ENCODE measurements at regions not wholly inside any gene's neighbourhood (a gene's known extent, or its start where the extent isn't known, plus 50 kb on each side); places are given as distances from the start of the nearest gene placed in this dataset.
"Not testable (repeated sequence)": the region's sequence is repeated elsewhere in the genome, so short reads cannot be mapped to it uniquely, and the experiment has no call there.

DNA sequence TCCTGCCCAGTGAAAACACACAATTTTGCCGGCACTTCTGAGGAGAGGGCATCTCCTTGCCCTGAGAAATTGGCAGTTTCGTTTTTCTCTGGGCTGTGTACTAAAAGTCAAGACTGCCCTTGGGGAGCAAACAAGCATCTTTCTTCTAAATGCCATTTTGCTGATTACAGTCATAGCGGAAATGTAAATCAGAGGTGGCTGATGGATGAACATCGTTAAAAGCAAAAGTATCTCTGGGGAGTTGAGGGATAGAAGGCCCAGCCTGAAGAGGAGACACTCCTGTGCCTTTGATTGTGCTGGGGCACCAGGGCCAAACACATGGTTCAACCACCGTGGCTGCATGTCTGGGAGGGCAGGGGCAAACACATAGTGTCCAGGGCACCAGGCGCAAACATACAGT is 49.8 kb downstream of the ABCC12 start:
- DNase-seq (ENCODE audit: low read depth), result no peak

DNA sequence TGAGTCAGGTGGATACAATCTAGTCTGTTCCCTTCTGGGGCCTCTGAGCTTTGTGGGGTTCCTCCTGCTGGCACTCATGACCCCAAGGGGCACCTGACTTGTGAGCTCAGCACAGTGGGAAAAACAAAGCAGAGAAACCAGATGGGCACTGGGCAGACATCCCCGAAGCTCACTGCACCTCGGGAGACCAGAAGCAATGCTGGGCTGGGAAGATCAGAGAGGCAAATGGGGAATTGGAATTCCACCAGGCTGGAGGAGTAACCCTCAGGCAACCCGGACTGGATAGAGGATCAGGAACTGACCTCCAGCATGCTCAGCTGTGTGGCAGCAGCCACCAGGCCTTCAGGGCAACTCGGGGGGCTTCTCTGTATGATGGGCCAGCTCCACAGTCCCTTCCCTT is 50.3 kb downstream of the ABCC12 start:
- no peak for DNase-seq (ENCODE audit: low read depth)

- no peak for DNase-seq (ENCODE audit: low read depth)
These were observed 52.2 kb downstream of the ABCC12 start for GRCh38 chr16:48103591-48103990.

DNA sequence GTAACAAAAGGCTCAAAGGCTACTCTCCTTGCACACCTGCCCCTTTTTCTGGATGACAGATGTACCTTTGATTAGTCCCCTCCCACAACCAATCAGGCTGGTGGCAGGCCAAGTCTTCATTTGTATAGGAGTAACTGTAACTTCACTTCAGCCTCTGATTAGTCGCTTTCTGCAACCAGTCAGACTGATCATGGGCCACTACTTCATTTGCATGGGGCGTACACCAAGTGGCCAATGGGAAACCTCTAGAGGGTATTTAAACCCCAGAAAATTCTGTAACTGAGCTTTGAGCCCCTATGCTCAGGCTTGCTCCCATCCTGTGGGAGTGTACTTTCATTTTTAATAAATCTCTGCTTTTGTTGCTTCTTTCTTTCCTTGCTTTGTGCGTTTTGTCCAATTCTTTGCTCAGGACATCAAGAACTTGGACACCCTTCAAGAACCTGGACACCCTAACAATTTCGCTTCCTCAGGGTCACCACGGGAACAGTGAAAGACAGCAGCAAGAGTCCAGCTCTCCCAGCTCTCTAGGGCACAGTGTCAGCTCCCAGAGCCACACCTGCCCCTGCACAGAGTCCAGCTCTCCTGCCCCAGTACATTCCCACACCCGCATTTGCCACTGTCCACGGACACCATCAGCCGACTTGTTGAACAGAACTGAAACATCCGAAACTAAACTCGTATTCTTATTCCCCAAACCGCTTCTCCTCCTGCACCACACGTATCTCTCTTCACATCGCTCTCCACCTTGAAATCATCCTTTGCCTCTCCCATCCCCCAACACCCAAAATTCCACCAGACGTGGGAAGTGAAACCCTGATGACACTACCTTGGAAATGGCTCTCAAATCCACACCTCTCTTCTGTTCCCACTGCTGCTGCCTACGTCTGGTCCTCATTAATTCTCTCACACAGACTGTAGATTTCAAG is 53.4 kb downstream of the ABCC12 start:
- no peak for DNase-seq (ENCODE audit: low read depth)

- no peak for DNase-seq (ENCODE audit: low read depth)
These were observed 54.6 kb downstream of the ABCC12 start for GRCh38 chr16:48101069-48101674.

DNA sequence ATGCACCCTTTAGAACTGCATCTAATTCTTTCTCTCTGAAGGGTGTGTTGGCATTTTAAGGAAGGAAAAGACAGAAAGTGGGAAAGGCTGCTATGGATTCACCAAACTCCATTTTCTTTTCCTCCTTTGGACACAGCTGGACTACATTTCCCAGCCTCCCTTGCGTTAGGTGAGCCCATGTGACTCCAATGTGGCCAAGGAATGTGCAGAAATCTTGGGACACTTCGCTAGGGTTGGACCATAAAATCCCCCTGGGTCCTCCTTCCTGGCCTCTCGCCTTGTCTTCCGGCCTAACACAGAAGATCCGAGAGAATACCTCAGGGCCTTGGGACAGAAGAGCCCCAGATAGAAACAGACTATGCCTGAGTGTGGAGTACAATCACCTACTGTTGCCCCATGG is 56.3 kb downstream of the ABCC12 start:
- no peak for DNase-seq (ENCODE audit: low read depth)

DNA sequence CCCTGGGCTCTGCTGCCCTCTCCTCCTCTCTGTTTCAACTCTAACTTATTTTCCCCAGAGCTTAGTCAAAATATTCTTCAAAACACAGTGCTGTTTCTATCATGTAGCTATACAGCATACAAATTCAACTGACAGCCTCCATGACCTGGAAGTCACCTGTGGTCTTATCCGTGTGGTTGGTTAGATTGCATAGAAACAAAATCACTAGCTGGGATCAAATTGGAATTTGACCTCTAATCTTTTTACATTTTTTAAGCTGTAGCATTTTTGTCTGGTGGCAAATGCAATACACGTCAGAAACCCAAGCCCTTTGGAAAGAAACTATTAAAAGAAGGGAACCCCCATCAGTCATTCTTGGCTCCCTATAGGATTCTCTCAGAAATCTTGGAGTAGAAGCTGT is 57.3 kb downstream of the ABCC12 start:
- DNase-seq (ENCODE audit: low read depth), result no peak

GRCh38 chr16:48091117-48091516 is 64.7 kb downstream of the ABCC12 start:
- DNase-seq (ENCODE audit: low read depth), result no peak

- no peak for DNase-seq (ENCODE audit: low read depth)
These were observed 66.6 kb downstream of the ABCC12 start for GRCh38 chr16:48089053-48089792.

GRCh38 chr16:48087639-48088038 is 68.2 kb downstream of the ABCC12 start:
- DNase-seq (ENCODE audit: low read depth), result no peak

DNA sequence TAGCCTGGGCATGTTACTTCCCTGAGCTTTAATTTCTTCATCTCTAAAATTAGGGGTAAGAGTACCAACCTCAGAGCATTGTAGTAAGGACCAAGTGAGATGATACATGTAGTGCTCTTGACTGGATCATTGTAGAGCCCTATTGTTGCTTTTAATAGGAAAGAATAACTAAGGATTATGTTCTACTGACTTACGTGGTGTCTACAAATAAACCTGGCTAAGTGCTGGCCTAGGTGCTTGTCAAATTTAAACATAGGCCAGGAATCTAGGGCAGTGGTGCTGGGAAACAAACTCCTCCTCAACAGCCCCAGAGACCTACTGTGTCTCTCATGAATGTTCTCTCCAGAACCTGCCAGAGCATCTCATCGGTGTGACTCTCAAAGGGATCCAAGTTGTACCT is 69.4 kb downstream of the ABCC12 start:
- no peak for DNase-seq (ENCODE audit: low read depth)

- no peak for DNase-seq (ENCODE audit: low read depth)
These were observed 70.1 kb downstream of the ABCC12 start for GRCh38 chr16:48085729-48086128.

DNA sequence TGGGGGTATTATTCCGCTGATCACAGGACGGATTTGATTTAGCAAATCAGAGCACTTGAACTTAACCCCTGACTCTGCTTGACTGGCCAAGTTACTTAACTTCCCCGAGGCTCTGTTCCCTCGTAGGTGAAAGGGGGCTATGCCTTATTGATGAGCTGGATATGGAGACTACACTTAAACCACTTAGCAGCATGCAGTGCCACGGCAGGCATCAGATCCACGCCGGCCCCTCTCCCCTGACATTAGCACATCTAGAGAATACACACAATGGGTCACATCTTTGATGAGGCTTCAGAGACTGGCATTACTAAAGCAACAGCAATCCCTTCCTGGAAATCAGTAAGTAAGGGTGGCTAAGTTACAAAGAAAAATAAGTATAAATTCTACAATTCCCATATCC is 71.0 kb downstream of the ABCC12 start:
- DNase-seq (ENCODE audit: low read depth), result no peak

DNA sequence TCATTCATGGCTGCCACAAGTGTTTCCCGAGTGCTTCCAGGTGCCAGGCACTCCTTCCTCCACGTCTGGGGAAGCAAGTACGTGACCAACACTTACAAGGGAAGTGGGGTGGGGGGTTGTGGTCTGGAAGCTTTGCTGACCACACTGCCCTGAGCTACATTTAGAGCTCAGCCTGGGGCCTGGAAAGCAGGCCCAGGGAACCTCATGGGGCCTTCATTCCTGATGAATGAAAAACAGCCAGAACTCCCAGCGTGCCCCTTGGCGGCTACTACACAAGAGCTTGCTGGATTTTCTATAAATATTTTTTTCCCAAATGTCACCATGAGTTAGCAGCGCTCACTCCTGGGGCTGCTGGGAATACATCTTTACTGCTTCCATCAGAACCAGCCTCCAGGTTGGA is 73.3 kb downstream of the ABCC12 start:
- DNase-seq (ENCODE audit: low read depth), result no peak

DNA sequence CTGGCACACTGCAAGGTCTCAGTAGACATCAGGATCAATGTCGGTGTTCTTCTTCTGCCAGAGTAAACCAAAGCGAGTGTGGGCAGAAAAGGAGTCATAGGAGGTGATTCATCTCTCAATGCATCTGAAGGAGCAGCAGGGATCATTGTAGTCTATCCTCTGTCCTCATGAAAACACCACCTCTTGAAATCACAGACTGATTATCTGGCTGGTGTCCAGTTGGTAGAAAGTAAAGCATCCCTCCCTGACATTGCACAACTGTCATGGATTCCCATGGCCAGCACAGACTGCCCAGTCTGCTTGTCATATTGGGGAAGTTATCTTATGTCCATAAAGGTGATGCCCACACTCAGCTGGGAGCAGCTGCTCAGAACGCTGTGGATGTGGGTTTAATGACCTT is 74.1 kb downstream of the ABCC12 start:
- DNase-seq (ENCODE audit: low read depth), result no peak

GRCh38 chr16:48076455-48077012 is 79.3 kb downstream of the ABCC12 start:
- DNase-seq (ENCODE audit: low read depth), result no peak

GRCh38 chr16:48075398-48075797 is 80.4 kb downstream of the ABCC12 start:
- DNase-seq (ENCODE audit: low read depth), result no peak

DNA sequence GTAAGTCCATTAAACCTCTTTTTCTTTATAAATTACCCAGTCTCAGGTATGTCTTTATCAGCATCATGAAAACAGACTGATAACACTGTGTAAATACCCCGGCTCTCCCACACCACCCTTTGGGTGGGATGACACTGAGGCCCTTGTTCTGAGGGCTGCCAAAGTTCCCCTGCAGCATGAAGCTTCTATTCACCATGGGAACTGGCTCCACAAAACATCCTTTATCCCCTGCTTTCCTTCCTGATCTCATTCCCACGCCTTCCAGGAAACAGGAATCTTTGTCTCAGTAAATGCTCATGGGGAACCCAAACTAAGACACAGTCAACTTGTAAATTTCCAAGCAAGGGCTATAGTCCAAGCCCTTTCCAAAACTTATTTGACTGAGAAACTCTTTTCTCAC is 88.4 kb downstream of the ABCC12 start:
- no peak for DNase-seq (ENCODE audit: low read depth)

- DNase-seq (ENCODE audit: low read depth), result no peak
These were observed 90.8 kb downstream of the ABCC12 start for GRCh38 chr16:48064971-48065370.

GRCh38 chr16:48062681-48063080 is 93.1 kb downstream of the ABCC12 start:
- no peak for DNase-seq (ENCODE audit: low read depth)

DNA sequence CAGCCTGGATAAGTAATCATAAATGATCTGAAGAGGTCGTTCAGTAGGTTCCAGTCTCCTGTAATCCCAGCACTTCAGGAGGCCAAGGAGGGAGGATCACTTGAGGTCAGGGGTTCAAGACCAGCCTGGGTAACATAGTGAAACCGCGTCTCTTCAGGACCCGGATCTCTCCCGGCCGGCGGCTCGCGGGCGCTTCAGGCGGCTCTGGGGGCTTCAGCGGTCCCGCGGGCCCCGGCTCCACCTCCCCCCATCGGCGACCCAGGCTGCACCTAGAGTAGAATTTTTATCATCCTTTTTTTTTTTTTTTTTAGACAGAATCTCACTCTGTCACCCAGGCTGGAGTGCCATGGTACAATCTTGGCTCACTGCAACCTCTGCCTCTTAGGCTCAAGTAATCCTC is 95.9 kb downstream of the ABCC12 start:
- DNase-seq (ENCODE audit: low read depth), result no peak

- not testable (repeated sequence) for DNase-seq (ENCODE audit: low read depth)
These were observed 96.6 kb downstream of the ABCC12 start for GRCh38 chr16:48059190-48059589.
